ENCODE measurements at regions not wholly inside any gene's neighbourhood (a gene's known extent, or its start where the extent isn't known, plus 50 kb on each side); places are given as distances from the start of the nearest gene placed in this dataset.

GRCh38 chr5:57745029-57745428, 262.4 kb upstream of the ACTBL2 start:
- H3K27me3 ChIP-seq (ENCODE audit: control insufficient read depth, insufficient read depth, low read length, poor library complexity, severe bottlenecking): no peaks in the 10 kb centered on the region
- H3K27ac ChIP-seq (ENCODE audit: low read depth, low read length): no peak overlapping the region
- H3K9me3 ChIP-seq (ENCODE audit: control insufficient read depth, low read length): no peaks in the 10 kb centered on the region
- H3K27ac Mint-ChIP-seq: no peak overlapping the region
- peaks cover 1% of the 10 kb centered on the region for H3K4me1 Mint-ChIP-seq
- H3K9me3 Mint-ChIP-seq: no peaks in the 10 kb centered on the region
- no peak overlapping the region for H3K9ac ChIP-seq (ENCODE audit: extremely low read depth, low read length, poor library complexity, severe bottlenecking)
- no peak for DNase-seq
- no peak overlapping the region for H3K4me3 Mint-ChIP-seq
- H3K27me3 Mint-ChIP-seq (ENCODE audit: insufficient read depth): no peaks in the 10 kb centered on the region
- H3K4me1 ChIP-seq (ENCODE audit: control insufficient read depth, insufficient read depth, low read length): no peaks in the 10 kb centered on the region
- no peaks in the 10 kb centered on the region for H3K36me3 Mint-ChIP-seq (ENCODE audit: low read depth)
- no peak overlapping the region for H3K4me3 ChIP-seq (ENCODE audit: low read length)
- TF ChIP-seq CTCF (conservative IDR thresholded peaks at IDR 0.05): no peak
- no peaks in the 10 kb centered on the region for H3K36me3 ChIP-seq (ENCODE audit: control insufficient read depth, insufficient read depth, low read length)

GRCh38 chr5:57741336-57741735, 258.7 kb upstream of the ACTBL2 start:
- no peak overlapping the region for H3K4me3 Mint-ChIP-seq
- no peaks in the 10 kb centered on the region for H3K27me3 ChIP-seq (ENCODE audit: control insufficient read depth, insufficient read depth, low read length, poor library complexity, severe bottlenecking)
- peaks cover 2% of the 10 kb centered on the region for H3K4me1 ChIP-seq (ENCODE audit: control insufficient read depth, insufficient read depth, low read length)
- H3K36me3 ChIP-seq (ENCODE audit: control insufficient read depth, insufficient read depth, low read length): no peaks in the 10 kb centered on the region
- no peak for DNase-seq
- no peak overlapping the region for H3K27ac ChIP-seq (ENCODE audit: low read depth, low read length)
- H3K9me3 ChIP-seq (ENCODE audit: control insufficient read depth, low read length): no peaks in the 10 kb centered on the region
- no peak overlapping the region for H3K4me3 ChIP-seq (ENCODE audit: low read length)
- no peak for TF ChIP-seq CTCF (conservative IDR thresholded peaks at IDR 0.05)
- H3K27ac Mint-ChIP-seq: no peak overlapping the region
- H3K9ac ChIP-seq (ENCODE audit: extremely low read depth, low read length, poor library complexity, severe bottlenecking): no peak overlapping the region
- H3K36me3 Mint-ChIP-seq (ENCODE audit: low read depth): no peaks in the 10 kb centered on the region
- no peaks in the 10 kb centered on the region for H3K27me3 Mint-ChIP-seq (ENCODE audit: insufficient read depth)
- no peaks in the 10 kb centered on the region for H3K9me3 Mint-ChIP-seq
- peaks cover 5% of the 10 kb centered on the region for H3K4me1 Mint-ChIP-seq

- no peaks in the 10 kb centered on the region for H3K27me3 Mint-ChIP-seq (ENCODE audit: insufficient read depth)
- Histone ChIP-seq H3K27me3 (ENCODE audit: control insufficient read depth, insufficient read depth, low read length, poor library complexity, severe bottlenecking) (no peaks in the 10 kb centered on the region), H3K9ac (ENCODE audit: extremely low read depth, low read length, poor library complexity, severe bottlenecking) (no peak overlapping the region), H3K4me1 (ENCODE audit: control insufficient read depth, insufficient read depth, low read length) (peaks cover 6% of the 10 kb centered on the region), H3K27ac (ENCODE audit: low read depth, low read length) (no peak overlapping the region), H3K9me3 (ENCODE audit: control insufficient read depth, low read length) (no peaks in the 10 kb centered on the region), H3K36me3 (ENCODE audit: control insufficient read depth, insufficient read depth, low read length) (no peaks in the 10 kb centered on the region), H3K4me3 (ENCODE audit: low read length) (no peak overlapping the region)
- DNase-seq: no peak
- no peaks in the 10 kb centered on the region for H3K9me3 Mint-ChIP-seq
- 90 to 100% methylated on average over 1 of the region's 1 CpG for WGBS, 2 experiments (ENCODE audit: insufficient coverage in 1 of 2, insufficient read length in 1 of 2)
- no peak overlapping the region for H3K4me3 Mint-ChIP-seq
- TF ChIP-seq CTCF (conservative IDR thresholded peaks at IDR 0.05): no peak
- no peak overlapping the region for H3K27ac Mint-ChIP-seq
- no peaks in the 10 kb centered on the region for H3K36me3 Mint-ChIP-seq (ENCODE audit: low read depth)
- H3K4me1 Mint-ChIP-seq: peaks cover 15% of the 10 kb centered on the region
These were observed 256.2 kb upstream of the ACTBL2 start for GRCh38 chr5:57738787-57739186.

Data from endodermal cell (in vitro differentiated cells).